ENCODE measurements at regions not wholly inside any gene's neighbourhood (a gene's known extent, or its start where the extent isn't known, plus 50 kb on each side); places are given as distances from the start of the nearest gene placed in this dataset.
A peak's percentile ranks its signal among the peaks of the same experiment; 100 is the strongest.

DNA sequence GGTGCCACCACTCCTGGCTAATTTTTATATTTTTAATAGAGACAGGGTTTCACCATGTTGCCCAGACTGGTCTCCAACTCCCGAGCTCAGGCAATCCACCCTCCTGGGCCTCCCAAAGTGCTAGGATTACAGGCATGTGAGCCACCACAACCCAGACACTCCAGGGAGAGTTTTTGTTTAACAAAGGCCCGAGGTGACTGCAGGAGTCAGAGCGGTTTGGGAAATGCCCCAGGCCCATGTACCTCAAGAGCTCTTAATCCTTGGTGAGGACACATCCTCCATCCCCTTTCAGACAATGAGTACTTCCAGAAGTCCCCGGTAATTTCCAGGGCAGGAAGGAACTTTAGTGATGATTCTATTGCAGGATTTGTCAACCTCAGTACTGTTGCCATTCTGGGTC is 176.0 kb downstream of the ESRRB start:
- POLR2A ChIA-PET (ENCODE audit: low non-redundant PET) = no interaction called here

DNA sequence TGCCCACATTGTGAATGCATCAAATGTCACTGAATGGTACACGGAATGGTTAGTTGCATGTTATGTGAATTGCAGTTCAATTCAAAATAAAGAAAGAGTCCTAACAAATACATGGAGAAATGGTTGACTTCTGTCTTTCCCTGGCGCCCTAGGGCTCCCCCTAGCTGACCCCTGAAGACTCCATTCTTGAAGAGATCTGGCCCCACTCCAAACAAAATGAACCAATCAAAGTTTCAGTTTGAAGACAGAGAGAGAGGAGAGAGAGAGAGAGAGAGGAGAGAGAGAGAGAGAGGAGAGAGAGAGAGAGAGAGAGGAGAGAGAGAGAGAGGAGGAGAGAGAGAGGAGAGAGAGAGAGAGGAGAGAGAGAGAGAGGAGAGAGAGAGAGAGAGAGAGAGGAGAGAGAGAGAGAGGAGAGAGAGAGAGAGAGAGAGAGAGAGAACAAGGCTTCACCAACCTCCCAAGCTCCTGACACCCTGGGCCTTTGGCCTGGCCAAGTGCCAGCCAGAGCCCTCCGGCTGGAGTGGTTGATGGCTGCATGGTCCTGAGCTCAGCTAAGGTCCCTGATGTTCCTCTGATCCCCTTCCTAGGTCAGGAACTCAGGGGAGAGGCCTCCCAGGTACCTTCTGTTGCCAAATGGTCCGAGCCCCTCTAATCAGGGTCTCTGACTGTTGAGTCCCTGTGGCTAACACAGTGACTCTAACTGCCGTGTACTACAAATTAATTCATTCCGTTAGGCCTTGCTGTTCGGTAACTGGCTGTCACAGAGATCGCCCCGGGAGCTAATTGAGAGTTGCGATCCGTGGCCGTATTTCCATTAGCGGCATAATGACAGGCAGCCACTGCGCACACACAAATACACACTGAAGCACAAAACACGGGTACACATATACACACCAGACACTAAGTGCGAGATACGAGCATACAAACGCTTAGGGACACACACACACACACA is 188.8 kb downstream of the ESRRB start:
- TF ChIP-seq, protein P1, sequence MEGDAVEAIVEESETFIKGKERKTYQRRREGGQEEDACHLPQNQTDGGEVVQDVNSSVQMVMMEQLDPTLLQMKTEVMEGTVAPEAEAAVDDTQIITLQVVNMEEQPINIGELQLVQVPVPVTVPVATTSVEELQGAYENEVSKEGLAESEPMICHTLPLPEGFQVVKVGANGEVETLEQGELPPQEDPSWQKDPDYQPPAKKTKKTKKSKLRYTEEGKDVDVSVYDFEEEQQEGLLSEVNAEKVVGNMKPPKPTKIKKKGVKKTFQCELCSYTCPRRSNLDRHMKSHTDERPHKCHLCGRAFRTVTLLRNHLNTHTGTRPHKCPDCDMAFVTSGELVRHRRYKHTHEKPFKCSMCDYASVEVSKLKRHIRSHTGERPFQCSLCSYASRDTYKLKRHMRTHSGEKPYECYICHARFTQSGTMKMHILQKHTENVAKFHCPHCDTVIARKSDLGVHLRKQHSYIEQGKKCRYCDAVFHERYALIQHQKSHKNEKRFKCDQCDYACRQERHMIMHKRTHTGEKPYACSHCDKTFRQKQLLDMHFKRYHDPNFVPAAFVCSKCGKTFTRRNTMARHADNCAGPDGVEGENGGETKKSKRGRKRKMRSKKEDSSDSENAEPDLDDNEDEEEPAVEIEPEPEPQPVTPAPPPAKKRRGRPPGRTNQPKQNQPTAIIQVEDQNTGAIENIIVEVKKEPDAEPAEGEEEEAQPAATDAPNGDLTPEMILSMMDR (conservative IDR thresholded peaks at IDR 0.05; ENCODE audit: low read depth) = no peak
- ChIA-PET POLR2A (ENCODE audit: low non-redundant PET) (no interaction called here), CTCF (interaction anchor here (0.6 kb wide), 1 partner anchor 1511 kb away, joined by 3 read pairs; no protein-coding TSS in a partner anchor)
- H3K27ac ChIP-seq = no peak overlapping the region
- no peak for DNase-seq (ENCODE audit: low spot score)

More for the DNA sequence above, 176.0 kb downstream of the ESRRB start:
- H3K27ac ChIP-seq = peak overlapping the region; percentile 95
- DNase-seq (ENCODE audit: low spot score) = no peak
- CTCF ChIA-PET = no interaction called here
- TF ChIP-seq, protein P1 (conservative IDR thresholded peaks at IDR 0.05; ENCODE audit: low read depth) = no peak

DNA sequence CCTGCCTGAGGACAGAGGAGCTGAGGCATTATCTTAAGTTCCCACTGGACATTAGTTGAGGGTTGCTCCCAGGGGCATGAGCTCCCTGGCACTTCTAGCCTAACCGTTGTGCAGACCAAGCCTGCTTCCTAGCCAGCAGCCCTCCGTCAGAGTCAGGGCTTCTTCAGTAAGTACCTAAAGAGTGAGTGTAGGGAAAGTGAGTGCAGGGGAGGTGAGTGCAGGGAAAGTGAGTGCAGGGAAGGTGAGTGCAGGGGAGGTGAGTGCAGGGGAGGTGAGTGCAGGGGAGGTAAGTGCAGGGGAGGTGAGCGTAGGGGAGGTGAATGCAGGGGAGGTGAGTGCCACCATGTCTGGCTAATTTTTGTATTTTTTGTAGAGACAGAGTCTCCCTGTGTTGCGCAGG is 190.5 kb downstream of the ESRRB start:
- TF ChIP-seq, protein P1 (conservative IDR thresholded peaks at IDR 0.05; ENCODE audit: low read depth) = no peak
- no peak overlapping the region for H3K27ac ChIP-seq
- ChIA-PET CTCF (no interaction called here), POLR2A (ENCODE audit: low non-redundant PET) (no interaction called here)
- no peak for DNase-seq (ENCODE audit: low spot score)

DNA sequence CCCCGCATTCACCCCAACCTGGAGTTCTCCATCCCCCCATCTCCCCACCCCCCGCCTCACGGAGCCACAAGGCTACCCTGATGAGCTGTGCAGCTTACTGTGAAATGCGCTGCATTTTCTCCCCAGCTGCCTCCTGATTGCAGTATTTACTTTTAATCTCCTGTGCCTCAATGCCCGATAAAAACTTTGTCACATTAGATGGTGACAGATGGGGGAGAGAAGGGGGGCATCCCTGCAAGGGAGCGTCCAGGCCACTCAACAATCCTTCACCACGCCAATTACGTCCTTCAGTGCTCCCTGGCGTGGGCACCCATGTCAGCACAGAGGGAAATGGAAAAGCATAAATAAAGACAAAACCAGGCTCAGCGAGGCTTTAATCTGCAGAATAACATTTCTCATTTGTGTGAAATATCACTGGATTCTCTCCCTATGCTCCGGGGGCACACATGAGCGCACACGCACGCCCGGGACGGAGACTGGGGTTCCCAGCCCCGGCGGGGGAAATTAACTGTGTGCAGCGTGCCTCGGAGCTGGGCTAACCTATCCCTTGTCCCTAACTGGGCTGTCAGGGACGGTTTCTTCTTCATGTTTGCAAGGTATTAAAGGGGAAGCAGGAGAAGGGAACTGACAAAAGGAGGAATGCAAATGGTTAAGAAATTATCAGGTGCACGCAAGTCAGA is 186.7 kb upstream of the VASH1 start:
- POLR2A ChIA-PET (ENCODE audit: low non-redundant PET) = no interaction called here
- DNase-seq (ENCODE audit: low spot score) = no peak
- TF ChIP-seq, protein P1 (conservative IDR thresholded peaks at IDR 0.05; ENCODE audit: low read depth) = no peak
- CTCF ChIA-PET = interaction anchor here (1.3 kb wide), 1 partner anchor 14 kb away, joined by 4 read pairs; no protein-coding TSS in a partner anchor
- no peak overlapping the region for H3K27ac ChIP-seq

DNA sequence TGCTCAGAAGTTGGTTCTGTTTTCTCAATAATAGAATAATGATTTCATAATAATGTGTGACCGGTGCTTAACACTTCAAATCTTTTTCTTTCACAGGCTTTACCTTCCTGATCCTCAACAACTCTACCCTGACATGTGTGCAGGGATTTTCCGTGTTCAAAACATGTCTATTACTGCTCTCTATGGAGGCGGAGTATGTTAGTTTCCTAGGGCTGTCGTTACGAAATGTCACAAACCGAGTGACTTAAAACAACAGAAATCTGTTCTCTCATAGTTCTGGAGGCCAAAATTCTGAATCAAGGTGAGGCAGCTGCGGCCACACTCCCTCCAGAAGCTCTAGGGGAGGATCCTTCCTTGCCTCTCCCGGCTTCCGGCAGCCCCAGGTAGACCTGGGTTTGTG is 186.2 kb upstream of the VASH1 start:
- no peak for DNase-seq (ENCODE audit: low spot score)
- CTCF ChIA-PET = interaction anchor here (1.3 kb wide), 1 partner anchor 13 kb away, joined by 4 read pairs; no protein-coding TSS in a partner anchor
- POLR2A ChIA-PET (ENCODE audit: low non-redundant PET) = no interaction called here
- TF ChIP-seq, protein P1 (conservative IDR thresholded peaks at IDR 0.05; ENCODE audit: low read depth) = no peak
- no peak overlapping the region for H3K27ac ChIP-seq

DNA sequence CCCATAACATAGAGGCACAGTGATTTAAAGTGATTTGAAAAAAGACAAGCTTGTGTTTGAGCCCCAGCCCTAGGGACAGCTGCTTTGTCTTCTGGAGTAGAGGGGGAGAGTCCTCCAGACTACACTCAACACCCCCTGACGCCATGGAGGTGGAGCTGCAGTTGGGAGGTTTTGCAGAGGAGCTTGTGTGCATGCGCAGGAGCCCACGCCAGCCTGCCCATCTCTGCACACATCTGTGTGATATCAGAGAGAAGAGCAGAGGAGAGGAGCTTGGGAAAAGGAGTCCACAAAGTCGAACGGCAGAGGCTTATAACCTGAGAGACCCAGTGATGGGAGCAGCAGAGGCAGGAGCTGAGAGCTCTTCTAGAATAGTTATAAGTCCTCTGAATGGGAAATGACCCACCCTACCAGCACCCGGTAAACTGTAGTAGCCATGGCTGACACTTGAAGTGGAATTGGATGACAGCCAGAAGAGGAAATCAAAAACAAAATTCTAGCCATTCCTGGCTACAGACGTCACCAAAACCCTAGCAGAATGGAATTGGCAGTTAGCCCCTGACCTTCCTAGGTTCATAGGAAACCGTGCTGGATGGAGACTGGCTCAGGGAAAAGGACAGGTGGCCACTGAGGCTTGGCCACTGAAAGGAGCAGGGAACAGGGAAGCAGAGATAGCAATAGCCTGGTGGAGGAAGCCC is 185.1 kb upstream of the VASH1 start:
- DNase-seq (ENCODE audit: low spot score) = peak; percentile 5
- POLR2A ChIA-PET (ENCODE audit: low non-redundant PET) = no interaction called here

More for the DNA sequence above, 185.1 kb upstream of the VASH1 start:
- H3K27ac ChIP-seq = no peak overlapping the region
- CTCF ChIA-PET = interaction anchor here (0.7 kb wide), 1 partner anchor 200 kb away, joined by 3 read pairs; no protein-coding TSS in a partner anchor
- TF ChIP-seq, protein P1 (conservative IDR thresholded peaks at IDR 0.05; ENCODE audit: low read depth) = no peak

Measured in RWPE1 (cell line).